ENCODE measurements at regions not wholly inside any gene's neighbourhood (a gene's known extent, or its start where the extent isn't known, plus 50 kb on each side); places are given as distances from the start of the nearest gene placed in this dataset.

DNA sequence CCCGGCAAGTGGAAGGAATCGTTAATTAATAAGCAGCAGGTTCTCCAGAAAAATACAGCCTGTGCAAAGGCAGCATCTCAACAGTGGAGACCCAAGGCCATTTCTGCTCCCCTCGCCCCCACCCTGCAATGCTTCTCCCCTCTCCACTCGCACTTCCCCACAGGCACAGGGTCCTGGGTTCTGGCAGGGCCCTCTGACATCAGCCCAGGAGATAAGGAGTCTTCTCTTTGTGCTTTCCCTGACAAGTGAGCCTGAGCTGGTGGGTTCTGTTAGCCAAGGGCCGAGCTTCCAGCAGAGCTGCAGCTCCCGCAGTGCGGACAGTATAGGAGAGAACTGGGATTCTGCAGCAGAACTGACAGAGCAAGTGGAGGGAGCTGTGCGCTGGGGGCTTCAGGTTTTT lies 257.5 kb downstream of the NSG2 start:
- TF ChIP-seq, protein P1, sequence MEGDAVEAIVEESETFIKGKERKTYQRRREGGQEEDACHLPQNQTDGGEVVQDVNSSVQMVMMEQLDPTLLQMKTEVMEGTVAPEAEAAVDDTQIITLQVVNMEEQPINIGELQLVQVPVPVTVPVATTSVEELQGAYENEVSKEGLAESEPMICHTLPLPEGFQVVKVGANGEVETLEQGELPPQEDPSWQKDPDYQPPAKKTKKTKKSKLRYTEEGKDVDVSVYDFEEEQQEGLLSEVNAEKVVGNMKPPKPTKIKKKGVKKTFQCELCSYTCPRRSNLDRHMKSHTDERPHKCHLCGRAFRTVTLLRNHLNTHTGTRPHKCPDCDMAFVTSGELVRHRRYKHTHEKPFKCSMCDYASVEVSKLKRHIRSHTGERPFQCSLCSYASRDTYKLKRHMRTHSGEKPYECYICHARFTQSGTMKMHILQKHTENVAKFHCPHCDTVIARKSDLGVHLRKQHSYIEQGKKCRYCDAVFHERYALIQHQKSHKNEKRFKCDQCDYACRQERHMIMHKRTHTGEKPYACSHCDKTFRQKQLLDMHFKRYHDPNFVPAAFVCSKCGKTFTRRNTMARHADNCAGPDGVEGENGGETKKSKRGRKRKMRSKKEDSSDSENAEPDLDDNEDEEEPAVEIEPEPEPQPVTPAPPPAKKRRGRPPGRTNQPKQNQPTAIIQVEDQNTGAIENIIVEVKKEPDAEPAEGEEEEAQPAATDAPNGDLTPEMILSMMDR (IDR thresholded peaks at IDR 0.05; ENCODE audit: unreplicated experiment): no peak
- no peak overlapping the region for H3K27ac Mint-ChIP-seq (ENCODE audit: unreplicated experiment)
- H3K27me3 Mint-ChIP-seq (ENCODE audit: unreplicated experiment): peaks cover 3% of the 10 kb centered on the region

DNA sequence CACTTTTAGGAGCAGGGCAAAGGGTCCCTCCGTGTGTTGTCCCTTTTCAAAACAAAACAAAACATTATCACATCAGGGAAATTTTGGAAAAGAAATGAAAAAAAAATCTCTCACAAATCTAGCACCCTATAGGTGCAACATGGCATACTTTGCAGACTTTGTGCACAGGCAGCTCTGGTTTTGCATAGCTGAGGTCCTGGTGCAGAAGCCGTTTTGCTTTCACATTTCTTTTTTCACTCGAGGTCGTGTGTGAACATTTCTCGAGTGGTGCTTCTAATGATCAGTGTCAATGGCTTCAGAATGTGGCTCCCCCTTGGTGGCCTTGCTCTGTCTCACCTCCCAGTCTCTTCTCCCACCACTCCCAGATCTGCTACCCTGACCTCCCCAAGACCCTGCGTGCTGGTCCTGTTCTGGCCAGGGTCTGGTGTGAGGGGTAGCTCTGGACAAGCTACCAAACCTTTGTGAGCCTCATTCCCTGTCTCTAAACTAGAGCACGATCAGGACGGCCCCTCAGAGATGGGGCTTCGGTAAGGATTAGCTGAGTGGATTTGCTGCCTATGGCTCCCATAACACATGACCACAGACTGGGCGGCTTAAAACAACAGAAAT lies 258.0 kb downstream of the NSG2 start:
- H3K27me3 Mint-ChIP-seq (ENCODE audit: unreplicated experiment): peaks cover 3% of the 10 kb centered on the region
- no peak for DNase-seq (ENCODE audit: low spot score)
- no peaks in the 10 kb centered on the region for H3K36me3 Mint-ChIP-seq (ENCODE audit: low read depth, unreplicated experiment)
- no peaks in the 10 kb centered on the region for H3K4me1 Mint-ChIP-seq (ENCODE audit: unreplicated experiment)
- H3K4me3 Mint-ChIP-seq (ENCODE audit: unreplicated experiment): no peak overlapping the region
- no peak overlapping the region for H3K27ac Mint-ChIP-seq (ENCODE audit: unreplicated experiment)
- TF ChIP-seq, protein P1 (IDR thresholded peaks at IDR 0.05; ENCODE audit: unreplicated experiment): no peak
- no peaks in the 10 kb centered on the region for H3K9me3 Mint-ChIP-seq (ENCODE audit: unreplicated experiment)

More for the DNA sequence above, 257.5 kb downstream of the NSG2 start:
- Mint-ChIP-seq H3K4me1 (ENCODE audit: unreplicated experiment) (no peaks in the 10 kb centered on the region), H3K4me3 (ENCODE audit: unreplicated experiment) (no peak overlapping the region), H3K9me3 (ENCODE audit: unreplicated experiment) (no peaks in the 10 kb centered on the region), H3K36me3 (ENCODE audit: low read depth, unreplicated experiment) (no peaks in the 10 kb centered on the region)
- DNase-seq (ENCODE audit: low spot score): no peak

DNA sequence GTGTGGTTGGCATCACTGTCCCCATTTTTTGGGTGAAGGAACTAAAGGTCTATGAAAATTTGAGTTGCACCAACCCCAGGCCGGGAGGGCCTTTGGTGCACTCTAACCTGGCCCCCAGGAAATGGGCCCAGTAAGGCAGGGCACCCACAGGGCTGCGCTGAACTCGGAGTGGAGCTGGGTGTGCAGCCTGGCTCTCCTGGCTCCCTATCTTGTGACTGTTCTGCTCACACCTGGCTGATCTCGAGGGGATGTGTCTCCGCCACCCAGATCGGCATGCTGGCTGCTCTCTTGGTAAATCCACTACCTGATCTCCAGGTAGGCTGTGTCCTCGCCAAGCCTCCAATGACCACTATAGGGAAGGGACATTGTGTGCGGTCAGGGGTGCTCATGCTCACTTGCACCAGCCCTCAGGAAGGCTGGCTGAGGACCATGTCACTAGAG lies 259.8 kb downstream of the NSG2 start:
- H3K27ac Mint-ChIP-seq (ENCODE audit: unreplicated experiment): no peak overlapping the region
- H3K4me1 Mint-ChIP-seq (ENCODE audit: unreplicated experiment): no peaks in the 10 kb centered on the region
- peaks cover 3% of the 10 kb centered on the region for H3K27me3 Mint-ChIP-seq (ENCODE audit: unreplicated experiment)
- TF ChIP-seq, protein P1 (IDR thresholded peaks at IDR 0.05; ENCODE audit: unreplicated experiment): no peak
- no peaks in the 10 kb centered on the region for H3K36me3 Mint-ChIP-seq (ENCODE audit: low read depth, unreplicated experiment)
- H3K4me3 Mint-ChIP-seq (ENCODE audit: unreplicated experiment): no peak overlapping the region
- no peak for DNase-seq (ENCODE audit: low spot score)
- no peaks in the 10 kb centered on the region for H3K9me3 Mint-ChIP-seq (ENCODE audit: unreplicated experiment)

DNA sequence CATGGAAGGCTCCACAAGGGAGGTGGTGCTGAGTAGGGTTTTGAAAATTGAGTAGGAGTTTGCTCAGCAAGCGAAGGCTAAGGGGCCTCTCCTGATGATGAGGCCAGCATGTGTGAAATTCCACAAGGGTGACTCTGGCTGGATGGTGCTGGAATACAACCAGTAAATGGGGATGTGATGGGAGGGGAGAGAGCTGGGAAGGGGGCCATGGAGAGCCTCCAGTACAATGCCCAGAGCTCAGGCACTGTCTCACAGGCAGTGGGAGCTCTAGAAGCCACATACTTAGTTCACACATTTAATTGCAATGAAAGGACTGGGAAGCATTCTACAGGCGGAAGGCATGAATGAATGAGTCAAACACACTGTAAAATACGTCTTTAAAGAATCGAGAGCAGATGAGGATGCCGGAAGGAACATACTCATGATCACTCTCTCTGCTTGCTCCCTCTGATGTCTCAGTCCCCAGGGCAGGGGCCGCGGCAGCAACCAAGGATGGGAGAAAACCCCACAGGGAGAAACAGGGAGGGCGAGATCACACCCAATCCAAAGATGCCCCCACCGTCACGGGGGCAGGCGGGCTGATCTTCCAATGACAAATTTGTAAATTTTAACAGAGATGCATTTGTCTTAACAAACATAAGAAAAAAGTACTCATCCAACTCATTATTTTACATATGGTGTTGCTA lies 261.0 kb downstream of the NSG2 start:
- TF ChIP-seq, protein P1 (IDR thresholded peaks at IDR 0.05; ENCODE audit: unreplicated experiment): no peak
- H3K9me3 Mint-ChIP-seq (ENCODE audit: unreplicated experiment): no peaks in the 10 kb centered on the region
- no peak for DNase-seq (ENCODE audit: low spot score)

DNA sequence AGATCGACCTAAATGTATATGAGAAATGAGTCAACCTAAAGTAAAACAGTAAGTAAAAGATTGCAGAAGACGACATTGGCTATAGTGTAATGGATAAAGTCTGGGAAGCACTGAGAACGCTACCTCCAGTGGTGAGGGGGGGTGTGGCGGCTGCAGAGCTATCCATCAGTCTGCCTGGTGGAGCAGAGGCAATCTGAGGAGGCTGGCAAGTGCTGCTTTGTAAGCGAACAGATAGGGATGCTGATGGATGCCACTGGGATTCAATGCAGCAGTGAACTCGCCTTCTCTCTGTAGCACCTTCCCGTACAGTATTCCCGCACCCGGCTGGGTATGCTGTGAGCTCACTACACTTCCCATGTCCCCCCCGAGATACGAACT lies 261.5 kb downstream of the NSG2 start:
- Mint-ChIP-seq H3K9me3 (ENCODE audit: unreplicated experiment) (no peaks in the 10 kb centered on the region), H3K27me3 (ENCODE audit: unreplicated experiment) (peaks cover 8% of the 10 kb centered on the region), H3K27ac (ENCODE audit: unreplicated experiment) (no peak overlapping the region), H3K36me3 (ENCODE audit: low read depth, unreplicated experiment) (no peaks in the 10 kb centered on the region), H3K4me3 (ENCODE audit: unreplicated experiment) (no peak overlapping the region), H3K4me1 (ENCODE audit: unreplicated experiment) (peaks cover 3% of the 10 kb centered on the region)
- TF ChIP-seq, protein P1 (IDR thresholded peaks at IDR 0.05; ENCODE audit: unreplicated experiment): no peak
- no peak for DNase-seq (ENCODE audit: low spot score)

More for the DNA sequence above, 261.0 kb downstream of the NSG2 start:
- Mint-ChIP-seq H3K27me3 (ENCODE audit: unreplicated experiment) (peaks cover 8% of the 10 kb centered on the region), H3K27ac (ENCODE audit: unreplicated experiment) (no peak overlapping the region), H3K4me1 (ENCODE audit: unreplicated experiment) (peaks cover 3% of the 10 kb centered on the region), H3K4me3 (ENCODE audit: unreplicated experiment) (no peak overlapping the region), H3K36me3 (ENCODE audit: low read depth, unreplicated experiment) (no peaks in the 10 kb centered on the region)
